ENCODE measurements at regions not wholly inside any gene's neighbourhood (a gene's known extent, or its start where the extent isn't known, plus 50 kb on each side); places are given as distances from the start of the nearest gene placed in this dataset.
"Not testable (repeated sequence)": the region's sequence is repeated elsewhere in the genome, so short reads cannot be mapped to it uniquely, and the experiment has no call there.

GRCh38 chr1:157213836-157214235, 75.6 kb upstream of the ETV3 start:
- no peak for DNase-seq (ENCODE audit: low spot score, unreplicated experiment)
- Mint-ChIP-seq H3K36me3 (ENCODE audit: insufficient read depth) (peaks cover 16% of the 10 kb centered on the region), H3K27ac (no peak overlapping the region), H3K9me3 (ENCODE audit: low read depth) (peaks cover 33% of the 10 kb centered on the region), H3K4me3 (ENCODE audit: low read depth) (no peak overlapping the region), H3K4me1 (ENCODE audit: low read depth) (peaks cover 8% of the 10 kb centered on the region), H3K27me3 (no peaks in the 10 kb centered on the region)
- TF ChIP-seq, protein P1, sequence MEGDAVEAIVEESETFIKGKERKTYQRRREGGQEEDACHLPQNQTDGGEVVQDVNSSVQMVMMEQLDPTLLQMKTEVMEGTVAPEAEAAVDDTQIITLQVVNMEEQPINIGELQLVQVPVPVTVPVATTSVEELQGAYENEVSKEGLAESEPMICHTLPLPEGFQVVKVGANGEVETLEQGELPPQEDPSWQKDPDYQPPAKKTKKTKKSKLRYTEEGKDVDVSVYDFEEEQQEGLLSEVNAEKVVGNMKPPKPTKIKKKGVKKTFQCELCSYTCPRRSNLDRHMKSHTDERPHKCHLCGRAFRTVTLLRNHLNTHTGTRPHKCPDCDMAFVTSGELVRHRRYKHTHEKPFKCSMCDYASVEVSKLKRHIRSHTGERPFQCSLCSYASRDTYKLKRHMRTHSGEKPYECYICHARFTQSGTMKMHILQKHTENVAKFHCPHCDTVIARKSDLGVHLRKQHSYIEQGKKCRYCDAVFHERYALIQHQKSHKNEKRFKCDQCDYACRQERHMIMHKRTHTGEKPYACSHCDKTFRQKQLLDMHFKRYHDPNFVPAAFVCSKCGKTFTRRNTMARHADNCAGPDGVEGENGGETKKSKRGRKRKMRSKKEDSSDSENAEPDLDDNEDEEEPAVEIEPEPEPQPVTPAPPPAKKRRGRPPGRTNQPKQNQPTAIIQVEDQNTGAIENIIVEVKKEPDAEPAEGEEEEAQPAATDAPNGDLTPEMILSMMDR (IDR thresholded peaks at IDR 0.05; ENCODE audit: unreplicated experiment): no peak

- peaks cover 8% of the 10 kb centered on the region for H3K4me1 Mint-ChIP-seq (ENCODE audit: low read depth)
- DNase-seq (ENCODE audit: low spot score, unreplicated experiment): no peak
- peak overlapping the region; percentile 56 for H3K27ac Mint-ChIP-seq
- TF ChIP-seq, protein P1 (IDR thresholded peaks at IDR 0.05; ENCODE audit: unreplicated experiment): no peak
- peaks cover 29% of the 10 kb centered on the region for H3K9me3 Mint-ChIP-seq (ENCODE audit: low read depth)
- no peak overlapping the region for H3K4me3 Mint-ChIP-seq (ENCODE audit: low read depth)
- no peaks in the 10 kb centered on the region for H3K27me3 Mint-ChIP-seq
- H3K36me3 Mint-ChIP-seq (ENCODE audit: insufficient read depth): peaks cover 12% of the 10 kb centered on the region
Measured at GRCh38 chr1:157209514-157209913, 71.3 kb upstream of the ETV3 start.

DNA sequence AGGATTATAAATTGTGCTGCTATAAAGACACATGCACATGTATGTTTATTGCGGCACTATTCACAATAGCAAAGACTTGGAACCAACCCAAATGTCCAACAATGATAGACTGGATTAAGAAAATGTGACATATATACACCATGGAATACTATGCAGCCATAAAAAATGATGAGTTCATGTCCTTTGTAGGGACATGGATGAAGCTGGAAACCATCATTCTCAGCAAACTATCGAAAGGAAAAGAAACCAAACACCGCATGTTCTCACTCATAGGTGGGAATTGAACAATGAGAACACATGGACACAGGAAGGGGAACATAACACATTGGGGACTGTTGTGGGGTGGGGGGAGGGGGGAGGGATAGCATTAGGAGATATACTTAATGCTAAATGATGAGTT, 67.8 kb upstream of the ETV3 start:
- not testable (repeated sequence) for H3K4me3 Mint-ChIP-seq (ENCODE audit: low read depth); H3K36me3 Mint-ChIP-seq (ENCODE audit: insufficient read depth); H3K9me3 Mint-ChIP-seq (ENCODE audit: low read depth); H3K4me1 Mint-ChIP-seq (ENCODE audit: low read depth); DNase-seq (ENCODE audit: low spot score, unreplicated experiment); H3K27me3 Mint-ChIP-seq; H3K27ac Mint-ChIP-seq

DNA sequence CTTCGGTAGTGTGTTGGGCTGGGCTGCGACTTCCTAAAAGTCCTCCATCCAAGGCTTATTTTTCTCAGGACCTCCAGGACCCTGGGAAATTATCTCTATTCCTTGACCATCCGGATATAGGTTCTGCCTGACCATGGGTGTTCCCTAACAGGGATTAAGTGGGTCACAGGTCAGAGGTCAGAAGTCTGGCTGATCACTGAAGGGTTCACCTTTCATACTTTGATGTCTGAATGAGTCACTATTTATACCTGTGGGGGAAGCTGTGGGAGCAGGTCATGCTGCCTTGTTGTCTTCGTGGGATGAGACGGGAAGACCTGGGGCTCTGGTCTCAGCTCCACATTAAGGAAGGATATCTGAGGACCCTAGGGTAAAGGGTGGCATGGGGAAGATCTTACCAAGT, 65.0 kb upstream of the ETV3 start:
- peaks cover 9% of the 10 kb centered on the region for H3K4me1 Mint-ChIP-seq (ENCODE audit: low read depth)
- H3K9me3 Mint-ChIP-seq (ENCODE audit: low read depth): no peaks in the 10 kb centered on the region
- H3K27me3 Mint-ChIP-seq: no peaks in the 10 kb centered on the region
- no peaks in the 10 kb centered on the region for H3K36me3 Mint-ChIP-seq (ENCODE audit: insufficient read depth)
- no peak overlapping the region for H3K4me3 Mint-ChIP-seq (ENCODE audit: low read depth)
- DNase-seq (ENCODE audit: low spot score, unreplicated experiment): no peak
- no peak overlapping the region for H3K27ac Mint-ChIP-seq
- TF ChIP-seq, protein P1 (IDR thresholded peaks at IDR 0.05; ENCODE audit: unreplicated experiment): no peak

DNA sequence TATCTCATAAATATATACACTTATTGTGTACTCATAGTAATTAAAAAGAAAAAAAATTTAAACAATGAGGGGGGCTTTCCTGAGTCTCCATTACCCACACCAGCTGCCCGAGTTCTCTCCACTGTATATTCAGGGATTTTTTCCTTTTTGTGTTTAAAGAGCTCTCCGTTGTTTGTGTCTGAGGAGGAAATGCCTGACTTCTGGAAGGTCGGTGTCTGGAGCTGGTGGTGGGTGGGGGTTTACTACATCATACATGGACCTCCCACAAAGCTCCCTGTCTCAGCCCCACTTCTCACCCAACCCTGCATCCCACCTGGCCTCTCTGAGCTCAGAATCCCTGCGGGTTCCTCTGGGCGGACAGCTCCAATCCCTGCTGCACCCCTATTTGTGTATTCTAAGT, 64.1 kb upstream of the ETV3 start:
- H3K4me1 Mint-ChIP-seq (ENCODE audit: low read depth): peaks cover 14% of the 10 kb centered on the region
- no peaks in the 10 kb centered on the region for H3K9me3 Mint-ChIP-seq (ENCODE audit: low read depth)

GRCh38 chr1:157201767-157202166, 63.6 kb upstream of the ETV3 start:
- H3K36me3 Mint-ChIP-seq (ENCODE audit: insufficient read depth): no peaks in the 10 kb centered on the region

More for the DNA sequence above, 64.1 kb upstream of the ETV3 start:
- no peak overlapping the region for H3K4me3 Mint-ChIP-seq (ENCODE audit: low read depth)
- TF ChIP-seq, protein P1 (IDR thresholded peaks at IDR 0.05; ENCODE audit: unreplicated experiment): no peak
- no peak overlapping the region for H3K27ac Mint-ChIP-seq
- no peak for DNase-seq (ENCODE audit: low spot score, unreplicated experiment)
- H3K27me3 Mint-ChIP-seq: no peaks in the 10 kb centered on the region
- H3K36me3 Mint-ChIP-seq (ENCODE audit: insufficient read depth): no peaks in the 10 kb centered on the region

More at GRCh38 chr1:157201767-157202166, 63.6 kb upstream of the ETV3 start:
- no peaks in the 10 kb centered on the region for H3K27me3 Mint-ChIP-seq
- TF ChIP-seq, protein P1 (IDR thresholded peaks at IDR 0.05; ENCODE audit: unreplicated experiment): no peak
- H3K27ac Mint-ChIP-seq: no peak overlapping the region
- H3K4me1 Mint-ChIP-seq (ENCODE audit: low read depth): peaks cover 14% of the 10 kb centered on the region
- H3K4me3 Mint-ChIP-seq (ENCODE audit: low read depth): no peak overlapping the region
- no peak for DNase-seq (ENCODE audit: low spot score, unreplicated experiment)
- no peaks in the 10 kb centered on the region for H3K9me3 Mint-ChIP-seq (ENCODE audit: low read depth)

All from progenitor cell of endocrine pancreas (in vitro differentiated cells).